ENCODE measurements at regions not wholly inside any gene's neighbourhood (a gene's known extent, or its start where the extent isn't known, plus 50 kb on each side); places are given as distances from the start of the nearest gene placed in this dataset.
A peak's percentile ranks its signal among the peaks of the same experiment; 100 is the strongest.
"Not testable (repeated sequence)": the region's sequence is repeated elsewhere in the genome, so short reads cannot be mapped to it uniquely, and the experiment has no call there.

DNA sequence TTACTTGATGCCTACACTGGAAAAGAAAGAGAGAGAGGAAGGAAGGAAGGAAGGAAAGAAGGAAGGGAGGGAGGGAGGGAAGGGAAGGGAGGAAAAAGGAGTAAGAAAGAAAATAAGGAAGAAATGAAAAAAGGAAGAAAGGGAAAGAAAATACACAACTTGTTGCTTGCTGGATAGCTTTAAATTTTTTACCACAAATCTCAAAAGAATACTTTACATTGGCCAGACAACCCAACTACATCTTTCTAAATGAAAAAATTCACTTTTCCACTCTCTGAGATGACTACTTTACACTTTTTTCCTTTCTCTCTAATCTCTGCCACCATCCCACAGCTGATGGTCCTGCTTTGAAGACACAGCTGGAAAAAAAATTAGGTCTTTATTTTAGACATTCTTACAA is 228.9 kb upstream of the FAM78B start:
- DNase-seq: no peak

GRCh38 chr1:166409253-166410082 is 242.7 kb upstream of the FAM78B start:
- peak in 1 of 2 experiments; percentile 61 for DNase-seq

DNA sequence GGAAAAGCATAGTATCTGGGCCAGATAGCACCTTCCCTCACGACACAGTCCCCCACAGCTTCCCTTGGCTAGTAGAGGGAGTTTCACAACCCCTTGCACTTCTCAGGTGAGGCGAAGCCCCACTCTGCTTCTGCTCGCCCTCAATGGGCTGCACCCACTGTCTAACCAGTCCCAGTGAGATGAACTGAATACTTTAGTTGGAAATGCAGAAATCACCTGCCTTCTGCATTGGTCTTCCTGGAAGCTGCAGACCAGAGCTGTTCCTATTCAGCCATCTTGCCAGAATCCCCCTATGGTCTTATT is 243.2 kb upstream of the FAM78B start:
- no peak for DNase-seq

GRCh38 chr1:166416831-166417230 is 250.0 kb upstream of the FAM78B start:
- DNase-seq: not testable (repeated sequence)

GRCh38 chr1:166418344-166418933 is 251.6 kb upstream of the FAM78B start:
- no peak for DNase-seq

DNA sequence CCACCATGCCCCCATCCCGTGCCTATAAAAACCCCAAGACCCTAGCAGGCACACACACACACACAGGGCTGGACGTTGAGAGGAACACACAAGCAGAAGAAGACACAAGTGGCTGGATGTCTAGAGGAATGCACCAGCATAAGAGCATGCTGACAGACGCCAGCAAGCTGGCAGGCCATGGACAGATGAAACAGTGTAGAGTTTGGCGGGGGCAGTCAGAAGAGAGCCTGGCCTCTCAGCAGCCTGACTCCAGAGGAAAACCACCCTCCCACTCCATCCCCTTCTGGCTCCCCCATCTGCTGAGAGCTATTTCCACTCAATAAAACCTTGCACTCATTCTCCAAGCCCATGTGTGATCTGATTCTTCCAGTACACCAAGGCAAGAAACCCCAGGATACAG is 255.8 kb upstream of the FAM78B start:
- not testable (repeated sequence) for DNase-seq

- no peak for DNase-seq
Observed at GRCh38 chr1:166432655-166433054, 265.9 kb upstream of the FAM78B start.

GRCh38 chr1:166433404-166434304 is 266.9 kb upstream of the FAM78B start:
- peak; percentile 77 to 93 for DNase-seq

DNA sequence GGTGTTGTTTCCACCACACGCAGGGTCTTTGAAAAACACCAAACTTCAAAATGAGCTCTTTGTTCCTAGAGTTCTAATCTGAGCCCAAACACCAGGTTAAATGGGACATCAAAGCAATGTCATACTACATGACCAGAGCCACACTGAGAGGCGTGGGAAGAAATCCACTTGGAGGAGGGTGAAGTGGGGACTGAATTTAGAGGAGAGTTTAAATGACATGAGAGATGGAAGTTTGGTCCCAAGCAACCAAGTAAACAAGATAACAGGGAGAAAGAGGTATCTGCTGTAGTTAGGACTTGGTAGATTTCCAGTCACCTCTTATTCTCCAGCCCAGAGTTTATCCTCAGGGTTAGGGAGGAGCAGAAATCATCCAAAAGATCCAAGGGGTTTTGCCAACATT is 290.9 kb upstream of the FAM78B start:
- no peak for DNase-seq

GRCh38 chr1:166464333-166464732 is 297.5 kb upstream of the FAM78B start:
- DNase-seq: no peak

DNA sequence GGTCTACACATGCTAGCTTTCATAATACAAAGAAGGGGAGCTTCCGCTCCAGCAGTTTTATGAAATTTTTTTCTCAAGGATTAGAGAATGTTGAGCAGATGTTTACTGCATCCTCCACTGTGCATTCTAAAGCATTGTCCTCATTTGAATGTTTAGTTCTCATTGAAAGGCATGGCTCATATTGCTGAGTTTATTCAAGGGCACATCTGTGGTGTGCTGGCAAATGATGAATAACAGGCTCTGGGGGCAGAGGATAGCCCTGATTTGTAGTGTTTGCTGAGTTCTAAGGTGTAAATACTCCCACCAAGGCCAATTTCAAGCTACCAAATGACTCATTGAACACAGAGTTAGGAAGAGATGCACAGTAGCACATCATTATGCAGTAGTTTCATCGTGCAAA is 303.2 kb upstream of the FAM78B start:
- DNase-seq: no peak

- DNase-seq: no peak
Observed at GRCh38 chr1:166470441-166470840, 303.6 kb upstream of the FAM78B start.

GRCh38 chr1:166471359-166471758 is 304.6 kb upstream of the FAM78B start:
- DNase-seq: no peak

- peak; percentile 79 to 94 for DNase-seq
Observed at GRCh38 chr1:166479052-166479631, 312.3 kb upstream of the FAM78B start.

GRCh38 chr1:166484471-166484870 is 317.7 kb upstream of the FAM78B start:
- DNase-seq: no peak

- peak; percentile 54 to 72 for DNase-seq
Observed at GRCh38 chr1:166484871-166485270, 318.1 kb upstream of the FAM78B start.

- DNase-seq: no peak
Observed at GRCh38 chr1:166485620-166486019, 318.8 kb upstream of the FAM78B start.

GRCh38 chr1:166488327-166488726 is 321.5 kb upstream of the FAM78B start:
- DNase-seq: no peak

GRCh38 chr1:166489356-166489669 is 322.5 kb upstream of the FAM78B start:
- DNase-seq: no peak

DNA sequence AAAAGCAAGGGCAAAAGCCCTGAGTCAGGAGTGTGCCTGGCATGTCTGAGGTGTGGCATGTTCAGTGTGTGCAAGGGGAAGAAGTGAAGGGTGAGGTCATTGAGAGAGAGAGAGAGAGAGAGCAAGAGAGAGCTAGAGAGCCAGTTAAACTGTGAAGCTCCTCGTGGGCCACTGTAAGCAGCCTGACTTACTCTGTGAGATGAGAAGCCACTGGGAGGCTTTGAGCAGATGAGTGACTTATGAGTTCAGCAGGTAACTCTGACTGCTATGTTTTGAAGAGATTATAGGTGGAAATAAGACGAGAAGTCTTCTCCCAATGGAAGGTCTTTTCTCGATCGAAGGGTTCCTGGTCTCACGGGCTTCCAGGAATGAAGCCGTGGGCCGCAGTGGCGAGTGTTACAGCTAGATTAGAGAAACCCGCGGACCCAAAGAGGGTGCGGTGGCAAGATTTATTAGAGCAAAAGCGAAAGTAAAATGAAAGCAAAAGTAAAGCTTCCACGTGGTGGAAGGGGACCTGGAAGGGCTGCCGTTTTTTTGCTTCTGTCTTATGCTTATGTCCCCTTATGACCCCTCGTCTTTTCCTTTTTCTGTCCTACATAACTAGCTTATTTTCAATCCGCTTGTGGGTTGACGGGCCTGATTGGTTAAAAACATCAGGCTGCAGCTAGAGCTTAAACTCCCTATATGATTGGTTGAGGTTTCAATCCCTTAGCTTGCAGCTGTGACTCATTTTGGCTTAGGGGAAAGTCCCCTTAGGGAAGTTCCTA is 323.1 kb upstream of the FAM78B start:
- peak; percentile 45 to 78 for DNase-seq

GRCh38 chr1:166490437-166490991 is 323.7 kb upstream of the FAM78B start:
- DNase-seq: no peak

- not testable (repeated sequence) for DNase-seq
Observed at GRCh38 chr1:166493765-166494164, 327.0 kb upstream of the FAM78B start.

Measured in NCI-H526 (cell line).